Fibroblast of the conjunctiva (primary cell): ENCODE measurements at regions not wholly inside any gene's neighbourhood (a gene's known extent, or its start where the extent isn't known, plus 50 kb on each side); places are given as distances from the start of the nearest gene placed in this dataset.

Experiments
- DNase-seq: peaks from one replicate; pipeline ENCODE4 v3.0.0-alpha.2; 2010; ENCODE audit warnings: low read depth

- DNase-seq, result no peak
Observed at GRCh38 chr11:11077898-11078297, 220.0 kb upstream of the ZBED5 start.

- no peak for DNase-seq
Observed at GRCh38 chr11:11076879-11077278, 219.0 kb upstream of the ZBED5 start.

- DNase-seq, result no peak
Observed at GRCh38 chr11:11076276-11076675, 218.4 kb upstream of the ZBED5 start.

GRCh38 chr11:11075515-11076171 lies 217.8 kb upstream of the ZBED5 start:
- DNase-seq, result no peak

- no peak for DNase-seq
Observed at GRCh38 chr11:11074686-11075335, 217.0 kb upstream of the ZBED5 start.

GRCh38 chr11:11073996-11074395 lies 216.1 kb upstream of the ZBED5 start:
- no peak for DNase-seq

- DNase-seq, result no peak
Observed at GRCh38 chr11:11072067-11072466, 214.2 kb upstream of the ZBED5 start.

- no peak for DNase-seq
Observed at GRCh38 chr11:11071486-11071885, 213.6 kb upstream of the ZBED5 start.

- DNase-seq, result no peak
Observed at GRCh38 chr11:11070976-11071375, 213.1 kb upstream of the ZBED5 start.

- DNase-seq, result peak; percentile 9
Observed at GRCh38 chr11:11069841-11070835, 212.3 kb upstream of the ZBED5 start.

GRCh38 chr11:11068113-11068512 lies 210.3 kb upstream of the ZBED5 start:
- no peak for DNase-seq

GRCh38 chr11:11065396-11065795 lies 207.5 kb upstream of the ZBED5 start:
- no peak for DNase-seq

- DNase-seq, result no peak
Observed at GRCh38 chr11:11057472-11057854, 199.6 kb upstream of the ZBED5 start.

- DNase-seq, result no peak
Observed at GRCh38 chr11:11056749-11057471, 199.1 kb upstream of the ZBED5 start.

GRCh38 chr11:11056316-11056715 lies 198.5 kb upstream of the ZBED5 start:
- DNase-seq, result no peak

- DNase-seq, result no peak
Observed at GRCh38 chr11:11047851-11048610, 190.2 kb upstream of the ZBED5 start.

- DNase-seq, result no peak
Observed at GRCh38 chr11:11046781-11047180, 188.9 kb upstream of the ZBED5 start.

GRCh38 chr11:11045156-11045930 lies 187.5 kb upstream of the ZBED5 start:
- no peak for DNase-seq

- DNase-seq, result no peak
Observed at GRCh38 chr11:11044137-11044855, 186.4 kb upstream of the ZBED5 start.

- no peak for DNase-seq
Observed at GRCh38 chr11:11043721-11044120, 185.9 kb upstream of the ZBED5 start.
